ENCODE measurements at regions not wholly inside any gene's neighbourhood (a gene's known extent, or its start where the extent isn't known, plus 50 kb on each side); places are given as distances from the start of the nearest gene placed in this dataset.

DNA sequence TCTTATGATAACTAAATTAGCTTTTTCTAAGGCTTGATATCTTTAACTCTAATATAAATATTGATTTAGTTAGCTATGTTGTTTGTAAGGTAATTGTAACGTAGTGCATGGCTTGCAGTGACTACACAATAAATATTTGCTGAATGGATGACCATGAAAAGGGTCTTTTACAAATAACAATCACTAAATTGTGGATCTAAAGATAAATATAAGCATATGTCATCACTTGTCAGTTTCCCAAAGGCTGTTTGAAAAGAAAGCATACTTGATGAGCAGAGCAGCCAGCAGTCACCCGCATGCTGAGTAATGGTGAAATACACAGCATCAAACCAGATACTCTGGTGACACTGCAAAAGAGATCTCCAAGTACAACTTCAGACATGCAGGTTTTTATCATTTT lies 92.5 kb upstream of the FMN2 start:
- TF ChIP-seq, protein P1, sequence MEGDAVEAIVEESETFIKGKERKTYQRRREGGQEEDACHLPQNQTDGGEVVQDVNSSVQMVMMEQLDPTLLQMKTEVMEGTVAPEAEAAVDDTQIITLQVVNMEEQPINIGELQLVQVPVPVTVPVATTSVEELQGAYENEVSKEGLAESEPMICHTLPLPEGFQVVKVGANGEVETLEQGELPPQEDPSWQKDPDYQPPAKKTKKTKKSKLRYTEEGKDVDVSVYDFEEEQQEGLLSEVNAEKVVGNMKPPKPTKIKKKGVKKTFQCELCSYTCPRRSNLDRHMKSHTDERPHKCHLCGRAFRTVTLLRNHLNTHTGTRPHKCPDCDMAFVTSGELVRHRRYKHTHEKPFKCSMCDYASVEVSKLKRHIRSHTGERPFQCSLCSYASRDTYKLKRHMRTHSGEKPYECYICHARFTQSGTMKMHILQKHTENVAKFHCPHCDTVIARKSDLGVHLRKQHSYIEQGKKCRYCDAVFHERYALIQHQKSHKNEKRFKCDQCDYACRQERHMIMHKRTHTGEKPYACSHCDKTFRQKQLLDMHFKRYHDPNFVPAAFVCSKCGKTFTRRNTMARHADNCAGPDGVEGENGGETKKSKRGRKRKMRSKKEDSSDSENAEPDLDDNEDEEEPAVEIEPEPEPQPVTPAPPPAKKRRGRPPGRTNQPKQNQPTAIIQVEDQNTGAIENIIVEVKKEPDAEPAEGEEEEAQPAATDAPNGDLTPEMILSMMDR (IDR thresholded peaks at IDR 0.05 in 2 of 3, conservative IDR thresholded peaks at IDR 0.05 in 1 of 3; ENCODE audit: insufficient read depth in 2 of 3, low read depth in 1 of 3, low read length in 3 of 3) = no peak
- TF ChIP-seq, protein P2, sequence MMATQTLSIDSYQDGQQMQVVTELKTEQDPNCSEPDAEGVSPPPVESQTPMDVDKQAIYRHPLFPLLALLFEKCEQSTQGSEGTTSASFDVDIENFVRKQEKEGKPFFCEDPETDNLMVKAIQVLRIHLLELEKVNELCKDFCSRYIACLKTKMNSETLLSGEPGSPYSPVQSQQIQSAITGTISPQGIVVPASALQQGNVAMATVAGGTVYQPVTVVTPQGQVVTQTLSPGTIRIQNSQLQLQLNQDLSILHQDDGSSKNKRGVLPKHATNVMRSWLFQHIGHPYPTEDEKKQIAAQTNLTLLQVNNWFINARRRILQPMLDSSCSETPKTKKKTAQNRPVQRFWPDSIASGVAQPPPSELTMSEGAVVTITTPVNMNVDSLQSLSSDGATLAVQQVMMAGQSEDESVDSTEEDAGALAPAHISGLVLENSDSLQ (IDR thresholded peaks at IDR 0.05) = no peak
- TF ChIP-seq HNRNPH1 (optimal IDR thresholded peaks at IDR 0.05; ENCODE audit: low read depth, low read length) = no peak

Data from K562 (cell line).